ENCODE measurements at regions not wholly inside any gene's neighbourhood (a gene's known extent, or its start where the extent isn't known, plus 50 kb on each side); places are given as distances from the start of the nearest gene placed in this dataset.

DNA sequence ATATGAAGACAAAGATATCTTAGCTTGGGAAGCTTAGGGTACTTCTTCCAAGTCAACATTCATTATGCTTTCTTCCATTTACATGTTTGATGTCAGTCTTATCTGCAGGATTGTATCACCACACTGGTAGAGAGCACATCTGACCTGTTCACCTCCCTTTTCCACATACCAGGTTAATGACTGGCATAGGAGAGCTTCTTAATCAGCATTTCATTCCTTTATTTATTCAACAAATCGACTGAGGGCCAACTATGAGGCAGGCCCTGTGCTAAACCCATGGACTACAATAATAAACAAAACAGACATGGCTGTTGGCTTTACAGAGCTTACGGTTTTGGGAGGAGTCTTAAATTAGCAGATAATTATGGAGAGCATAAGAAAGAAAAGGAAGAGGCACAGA, 378.1 kb upstream of the CDH11 start:
- no peak for TF ChIP-seq CTCF (IDR thresholded peaks at IDR 0.05; ENCODE audit: insufficient read depth, low read depth, low read length)
- H3K36me3 ChIP-seq (ENCODE audit: control insufficient read depth, insufficient read depth, low read length): no peaks in the 10 kb centered on the region
- no peak for DNase-seq (ENCODE audit: low read depth)
- no peak overlapping the region for H3K4me3 ChIP-seq (ENCODE audit: low read depth, low read length)
- H3K27me3 ChIP-seq (ENCODE audit: control insufficient read depth, insufficient read depth, low read length): no peaks in the 10 kb centered on the region
- CTCF ChIA-PET: no interaction called here
- POLR2A ChIA-PET: interaction anchor here (0.5 kb wide), 1 partner anchor 82 kb away, joined by 4 read pairs; no protein-coding TSS in a partner anchor

DNA sequence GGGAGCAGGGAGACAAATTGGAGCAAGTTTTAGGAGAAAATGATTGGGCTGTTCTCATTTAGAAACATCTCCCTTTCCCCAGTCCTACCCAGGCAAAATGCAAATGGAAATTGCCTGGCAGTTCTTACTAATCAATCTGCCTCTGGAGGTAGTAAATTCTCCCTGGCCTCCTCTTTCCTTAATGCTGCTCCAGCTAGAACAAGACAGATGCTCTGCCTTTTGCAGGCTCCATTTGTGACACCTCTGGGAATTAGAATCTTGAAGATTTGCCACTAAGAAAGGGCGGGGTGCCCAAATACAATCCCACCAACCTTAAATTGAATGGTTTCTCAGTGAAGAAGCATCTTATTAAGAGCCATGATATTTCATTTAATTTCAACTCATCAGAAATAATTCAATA, 377.7 kb upstream of the CDH11 start:
- no peak overlapping the region for H3K4me3 ChIP-seq (ENCODE audit: low read depth, low read length)
- DNase-seq (ENCODE audit: low read depth): no peak
- H3K36me3 ChIP-seq (ENCODE audit: control insufficient read depth, insufficient read depth, low read length): no peaks in the 10 kb centered on the region
- TF ChIP-seq CTCF (IDR thresholded peaks at IDR 0.05; ENCODE audit: insufficient read depth, low read depth, low read length): no peak
- CTCF ChIA-PET: no interaction called here
- POLR2A ChIA-PET: no interaction called here
- H3K27me3 ChIP-seq (ENCODE audit: control insufficient read depth, insufficient read depth, low read length): no peaks in the 10 kb centered on the region

DNA sequence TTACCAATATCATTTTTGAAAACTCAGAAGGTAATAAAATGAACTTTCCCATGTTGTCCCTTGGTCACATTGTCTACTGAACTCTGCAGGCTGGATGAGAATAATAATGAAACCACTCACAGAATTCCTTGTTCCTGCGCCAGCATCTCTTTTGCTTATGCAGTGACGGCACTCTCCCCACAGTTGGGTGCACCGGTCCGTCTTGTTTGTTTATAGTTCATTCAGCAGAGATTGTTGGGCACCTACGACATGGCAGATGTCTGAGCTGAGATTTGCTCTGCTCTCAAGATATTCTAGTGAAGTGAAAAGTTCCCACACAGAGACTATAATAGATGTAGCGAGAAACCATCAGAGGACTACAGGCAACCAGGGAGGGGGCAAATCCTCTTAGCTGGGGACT, 375.7 kb upstream of the CDH11 start:
- H3K36me3 ChIP-seq (ENCODE audit: control insufficient read depth, insufficient read depth, low read length): no peaks in the 10 kb centered on the region
- no peak for DNase-seq (ENCODE audit: low read depth)
- no peak for TF ChIP-seq CTCF (IDR thresholded peaks at IDR 0.05; ENCODE audit: insufficient read depth, low read depth, low read length)
- no peaks in the 10 kb centered on the region for H3K27me3 ChIP-seq (ENCODE audit: control insufficient read depth, insufficient read depth, low read length)
- no peak overlapping the region for H3K4me3 ChIP-seq (ENCODE audit: low read depth, low read length)
- CTCF ChIA-PET: no interaction called here
- POLR2A ChIA-PET: no interaction called here

- POLR2A ChIA-PET: no interaction called here
- CTCF ChIA-PET: interaction anchor here (1.9 kb wide), 1 partner anchor 15 kb away, joined by 4 read pairs; no protein-coding TSS in a partner anchor
- DNase-seq (ENCODE audit: low read depth): no peak
- no peak for TF ChIP-seq CTCF (IDR thresholded peaks at IDR 0.05; ENCODE audit: insufficient read depth, low read depth, low read length)
- Histone ChIP-seq H3K36me3 (ENCODE audit: control insufficient read depth, insufficient read depth, low read length) (no peaks in the 10 kb centered on the region), H3K4me3 (ENCODE audit: low read depth, low read length) (no peak overlapping the region), H3K27me3 (ENCODE audit: control insufficient read depth, insufficient read depth, low read length) (no peaks in the 10 kb centered on the region)
Measured at GRCh38 chr16:65495106-65495505, 373.2 kb upstream of the CDH11 start.

GRCh38 chr16:65494609-65495008, 372.7 kb upstream of the CDH11 start:
- no peak for TF ChIP-seq CTCF (IDR thresholded peaks at IDR 0.05; ENCODE audit: insufficient read depth, low read depth, low read length)
- CTCF ChIA-PET: interaction anchor here (1.9 kb wide), 1 partner anchor 14 kb away, joined by 4 read pairs; no protein-coding TSS in a partner anchor

More at GRCh38 chr16:65494609-65495008, 372.7 kb upstream of the CDH11 start:
- POLR2A ChIA-PET: no interaction called here
- Histone ChIP-seq H3K4me3 (ENCODE audit: low read depth, low read length) (no peak overlapping the region), H3K36me3 (ENCODE audit: control insufficient read depth, insufficient read depth, low read length) (no peaks in the 10 kb centered on the region), H3K27me3 (ENCODE audit: control insufficient read depth, insufficient read depth, low read length) (no peaks in the 10 kb centered on the region)
- no peak for DNase-seq (ENCODE audit: low read depth)
